ENCODE measurements at regions not wholly inside any gene's neighbourhood (a gene's known extent, or its start where the extent isn't known, plus 50 kb on each side); places are given as distances from the start of the nearest gene placed in this dataset.

DNA sequence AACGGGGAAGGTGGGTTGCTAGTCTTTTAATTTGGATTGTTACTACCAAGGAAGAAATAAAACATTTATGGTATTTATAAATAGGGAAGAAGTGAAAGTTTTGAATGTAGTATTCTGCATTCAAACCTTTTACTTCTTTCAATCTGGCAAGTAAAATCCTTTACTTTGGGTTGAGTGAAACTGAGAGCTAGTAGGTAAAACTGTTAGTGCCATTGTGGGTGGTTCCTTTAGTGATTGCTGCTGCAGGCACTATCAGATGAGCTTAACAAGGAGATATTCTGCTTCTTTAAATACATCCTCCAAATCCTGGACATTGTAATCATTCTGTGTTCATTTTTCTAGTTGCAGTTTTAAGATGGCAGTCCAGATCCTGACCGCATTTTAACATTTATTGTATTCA is 650.9 kb upstream of the PCDH10 start:
- TF ChIP-seq, protein P1, sequence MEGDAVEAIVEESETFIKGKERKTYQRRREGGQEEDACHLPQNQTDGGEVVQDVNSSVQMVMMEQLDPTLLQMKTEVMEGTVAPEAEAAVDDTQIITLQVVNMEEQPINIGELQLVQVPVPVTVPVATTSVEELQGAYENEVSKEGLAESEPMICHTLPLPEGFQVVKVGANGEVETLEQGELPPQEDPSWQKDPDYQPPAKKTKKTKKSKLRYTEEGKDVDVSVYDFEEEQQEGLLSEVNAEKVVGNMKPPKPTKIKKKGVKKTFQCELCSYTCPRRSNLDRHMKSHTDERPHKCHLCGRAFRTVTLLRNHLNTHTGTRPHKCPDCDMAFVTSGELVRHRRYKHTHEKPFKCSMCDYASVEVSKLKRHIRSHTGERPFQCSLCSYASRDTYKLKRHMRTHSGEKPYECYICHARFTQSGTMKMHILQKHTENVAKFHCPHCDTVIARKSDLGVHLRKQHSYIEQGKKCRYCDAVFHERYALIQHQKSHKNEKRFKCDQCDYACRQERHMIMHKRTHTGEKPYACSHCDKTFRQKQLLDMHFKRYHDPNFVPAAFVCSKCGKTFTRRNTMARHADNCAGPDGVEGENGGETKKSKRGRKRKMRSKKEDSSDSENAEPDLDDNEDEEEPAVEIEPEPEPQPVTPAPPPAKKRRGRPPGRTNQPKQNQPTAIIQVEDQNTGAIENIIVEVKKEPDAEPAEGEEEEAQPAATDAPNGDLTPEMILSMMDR (IDR thresholded peaks at IDR 0.05; ENCODE audit: extremely low read depth, missing control alignments): no peak
- DNase-seq (ENCODE audit: low spot score): no peak

GRCh38 chr4:132502096-132502552 is 647.0 kb upstream of the PCDH10 start:
- TF ChIP-seq, protein P1 (IDR thresholded peaks at IDR 0.05; ENCODE audit: extremely low read depth, missing control alignments): no peak
- DNase-seq (ENCODE audit: low spot score): no peak

- TF ChIP-seq, protein P1 (IDR thresholded peaks at IDR 0.05; ENCODE audit: extremely low read depth, missing control alignments): no peak
- no peak for DNase-seq (ENCODE audit: low spot score)
Observed at GRCh38 chr4:132504438-132504837, 644.7 kb upstream of the PCDH10 start.

GRCh38 chr4:132506568-132506967 is 642.5 kb upstream of the PCDH10 start:
- no peak for DNase-seq (ENCODE audit: low spot score)
- TF ChIP-seq, protein P1 (IDR thresholded peaks at IDR 0.05; ENCODE audit: extremely low read depth, missing control alignments): no peak

- TF ChIP-seq, protein P1 (IDR thresholded peaks at IDR 0.05; ENCODE audit: extremely low read depth, missing control alignments): no peak
- no peak for DNase-seq (ENCODE audit: low spot score)
Observed at GRCh38 chr4:132513491-132513890, 635.6 kb upstream of the PCDH10 start.

DNA sequence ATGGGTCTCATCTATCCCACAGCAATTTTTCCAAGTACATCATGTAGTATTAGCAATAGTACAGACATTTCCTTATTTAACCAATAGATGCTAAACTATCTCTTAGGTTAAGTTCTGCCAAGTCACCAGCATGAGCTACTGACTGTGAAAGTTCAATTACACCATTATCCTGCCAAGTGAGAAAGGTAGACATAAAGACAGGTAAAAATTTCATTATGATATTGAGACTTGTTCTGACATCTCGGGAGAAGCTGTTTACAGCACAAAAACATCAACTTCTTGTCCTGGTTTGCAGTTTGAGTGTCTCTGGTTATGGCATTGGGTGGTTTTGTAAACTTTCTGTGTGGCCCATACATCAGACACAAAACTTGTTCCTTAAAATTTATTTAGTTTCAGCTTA is 622.4 kb upstream of the PCDH10 start:
- DNase-seq (ENCODE audit: low spot score): no peak
- TF ChIP-seq, protein P1 (IDR thresholded peaks at IDR 0.05; ENCODE audit: extremely low read depth, missing control alignments): no peak

GRCh38 chr4:132527817-132528216 is 621.3 kb upstream of the PCDH10 start:
- TF ChIP-seq, protein P1 (IDR thresholded peaks at IDR 0.05; ENCODE audit: extremely low read depth, missing control alignments): no peak
- DNase-seq (ENCODE audit: low spot score): no peak
